ENCODE measurements at regions not wholly inside any gene's neighbourhood (a gene's known extent, or its start where the extent isn't known, plus 50 kb on each side); places are given as distances from the start of the nearest gene placed in this dataset.

GRCh38 chr9:89696780-89697179, 92.0 kb downstream of the GADD45G start:
- H3K4me3 ChIP-seq (ENCODE audit: insufficient read depth, low read depth, low read length), result no peak overlapping the region
- DNase-seq, result no peak
- no peaks in the 10 kb centered on the region for H3K27me3 ChIP-seq (ENCODE audit: control insufficient read depth, insufficient read depth, low read length)
- no peaks in the 10 kb centered on the region for H3K36me3 ChIP-seq (replicated peaks; ENCODE audit: control insufficient read depth, insufficient read depth, low read length)

- Histone ChIP-seq H3K27me3 (ENCODE audit: control insufficient read depth, insufficient read depth, low read length) (no peaks in the 10 kb centered on the region), H3K36me3 (replicated peaks; ENCODE audit: control insufficient read depth, insufficient read depth, low read length) (no peaks in the 10 kb centered on the region), H3K4me3 (ENCODE audit: insufficient read depth, low read depth, low read length) (no peak overlapping the region)
- DNase-seq, result no peak
Measured at GRCh38 chr9:89697553-89697952, 92.7 kb downstream of the GADD45G start.

- Histone ChIP-seq H3K27me3 (ENCODE audit: control insufficient read depth, insufficient read depth, low read length) (no peaks in the 10 kb centered on the region), H3K36me3 (replicated peaks; ENCODE audit: control insufficient read depth, insufficient read depth, low read length) (no peaks in the 10 kb centered on the region), H3K4me3 (ENCODE audit: insufficient read depth, low read depth, low read length) (no peak overlapping the region)
- DNase-seq, result no peak
Measured at GRCh38 chr9:89698411-89699005, 93.7 kb downstream of the GADD45G start.

- H3K36me3 ChIP-seq (replicated peaks; ENCODE audit: control insufficient read depth, insufficient read depth, low read length), result no peaks in the 10 kb centered on the region
- H3K27me3 ChIP-seq (ENCODE audit: control insufficient read depth, insufficient read depth, low read length), result no peaks in the 10 kb centered on the region
- no peak overlapping the region for H3K4me3 ChIP-seq (ENCODE audit: insufficient read depth, low read depth, low read length)
- DNase-seq, result no peak
Measured at GRCh38 chr9:89699646-89700045, 94.8 kb downstream of the GADD45G start.

GRCh38 chr9:89701221-89701798, 96.5 kb downstream of the GADD45G start:
- Histone ChIP-seq H3K27me3 (ENCODE audit: control insufficient read depth, insufficient read depth, low read length) (no peaks in the 10 kb centered on the region), H3K36me3 (replicated peaks; ENCODE audit: control insufficient read depth, insufficient read depth, low read length) (no peaks in the 10 kb centered on the region), H3K4me3 (ENCODE audit: insufficient read depth, low read depth, low read length) (no peak overlapping the region)
- DNase-seq, result peak; percentile 68

- no peak for DNase-seq
- Histone ChIP-seq H3K4me3 (ENCODE audit: insufficient read depth, low read depth, low read length) (no peak overlapping the region), H3K36me3 (replicated peaks; ENCODE audit: control insufficient read depth, insufficient read depth, low read length) (no peaks in the 10 kb centered on the region), H3K27me3 (ENCODE audit: control insufficient read depth, insufficient read depth, low read length) (no peaks in the 10 kb centered on the region)
Measured at GRCh38 chr9:89702401-89702800, 97.6 kb downstream of the GADD45G start.

GRCh38 chr9:89705651-89706050, 100.8 kb downstream of the GADD45G start:
- Histone ChIP-seq H3K4me3 (ENCODE audit: insufficient read depth, low read depth, low read length) (no peak overlapping the region), H3K27me3 (ENCODE audit: control insufficient read depth, insufficient read depth, low read length) (no peaks in the 10 kb centered on the region), H3K36me3 (replicated peaks; ENCODE audit: control insufficient read depth, insufficient read depth, low read length) (no peaks in the 10 kb centered on the region)
- DNase-seq, result no peak

- Histone ChIP-seq H3K36me3 (replicated peaks; ENCODE audit: control insufficient read depth, insufficient read depth, low read length) (no peaks in the 10 kb centered on the region), H3K4me3 (ENCODE audit: insufficient read depth, low read depth, low read length) (no peak overlapping the region), H3K27me3 (ENCODE audit: control insufficient read depth, insufficient read depth, low read length) (no peaks in the 10 kb centered on the region)
- DNase-seq, result no peak
Measured at GRCh38 chr9:89706086-89706485, 101.3 kb downstream of the GADD45G start.

GRCh38 chr9:89706731-89707191, 101.9 kb downstream of the GADD45G start:
- Histone ChIP-seq H3K27me3 (ENCODE audit: control insufficient read depth, insufficient read depth, low read length) (no peaks in the 10 kb centered on the region), H3K4me3 (ENCODE audit: insufficient read depth, low read depth, low read length) (no peak overlapping the region), H3K36me3 (replicated peaks; ENCODE audit: control insufficient read depth, insufficient read depth, low read length) (no peaks in the 10 kb centered on the region)
- DNase-seq, result no peak

- Histone ChIP-seq H3K27me3 (ENCODE audit: control insufficient read depth, insufficient read depth, low read length) (no peaks in the 10 kb centered on the region), H3K36me3 (replicated peaks; ENCODE audit: control insufficient read depth, insufficient read depth, low read length) (no peaks in the 10 kb centered on the region), H3K4me3 (ENCODE audit: insufficient read depth, low read depth, low read length) (no peak overlapping the region)
- no peak for DNase-seq
Measured at GRCh38 chr9:89710697-89711096, 105.9 kb downstream of the GADD45G start.

- Histone ChIP-seq H3K27me3 (ENCODE audit: control insufficient read depth, insufficient read depth, low read length) (no peaks in the 10 kb centered on the region), H3K36me3 (replicated peaks; ENCODE audit: control insufficient read depth, insufficient read depth, low read length) (no peaks in the 10 kb centered on the region), H3K4me3 (ENCODE audit: insufficient read depth, low read depth, low read length) (no peak overlapping the region)
- DNase-seq, result no peak
Measured at GRCh38 chr9:89711866-89712265, 107.1 kb downstream of the GADD45G start.

GRCh38 chr9:89712283-89712682, 107.5 kb downstream of the GADD45G start:
- no peak for DNase-seq
- H3K4me3 ChIP-seq (ENCODE audit: insufficient read depth, low read depth, low read length), result no peak overlapping the region
- H3K27me3 ChIP-seq (ENCODE audit: control insufficient read depth, insufficient read depth, low read length), result no peaks in the 10 kb centered on the region
- H3K36me3 ChIP-seq (replicated peaks; ENCODE audit: control insufficient read depth, insufficient read depth, low read length), result no peaks in the 10 kb centered on the region

GRCh38 chr9:89714321-89714720, 109.5 kb downstream of the GADD45G start:
- no peak for DNase-seq
- no peak overlapping the region for H3K4me3 ChIP-seq (ENCODE audit: insufficient read depth, low read depth, low read length)
- H3K36me3 ChIP-seq (replicated peaks; ENCODE audit: control insufficient read depth, insufficient read depth, low read length), result no peaks in the 10 kb centered on the region
- no peaks in the 10 kb centered on the region for H3K27me3 ChIP-seq (ENCODE audit: control insufficient read depth, insufficient read depth, low read length)

GRCh38 chr9:89715318-89715858, 110.6 kb downstream of the GADD45G start:
- H3K27me3 ChIP-seq (ENCODE audit: control insufficient read depth, insufficient read depth, low read length), result no peaks in the 10 kb centered on the region
- no peak for DNase-seq
- H3K36me3 ChIP-seq (replicated peaks; ENCODE audit: control insufficient read depth, insufficient read depth, low read length), result no peaks in the 10 kb centered on the region
- H3K4me3 ChIP-seq (ENCODE audit: insufficient read depth, low read depth, low read length), result no peak overlapping the region

GRCh38 chr9:89715881-89716280, 111.1 kb downstream of the GADD45G start:
- Histone ChIP-seq H3K4me3 (ENCODE audit: insufficient read depth, low read depth, low read length) (no peak overlapping the region), H3K27me3 (ENCODE audit: control insufficient read depth, insufficient read depth, low read length) (no peaks in the 10 kb centered on the region)

More at GRCh38 chr9:89715881-89716280, 111.1 kb downstream of the GADD45G start:
- H3K36me3 ChIP-seq (replicated peaks; ENCODE audit: control insufficient read depth, insufficient read depth, low read length), result no peaks in the 10 kb centered on the region
- no peak for DNase-seq
